LoVo (cell line): ENCODE measurements at regions not wholly inside any gene's neighbourhood (a gene's known extent, or its start where the extent isn't known, plus 50 kb on each side); places are given as distances from the start of the nearest gene placed in this dataset.
A peak's percentile ranks its signal among the peaks of the same experiment; 100 is the strongest.

Source experiments
- DNase-seq: peaks from one replicate; pipeline ENCODE4 v3.0.0-alpha.2; 2016; ENCODE audit warnings: low spot score

DNA sequence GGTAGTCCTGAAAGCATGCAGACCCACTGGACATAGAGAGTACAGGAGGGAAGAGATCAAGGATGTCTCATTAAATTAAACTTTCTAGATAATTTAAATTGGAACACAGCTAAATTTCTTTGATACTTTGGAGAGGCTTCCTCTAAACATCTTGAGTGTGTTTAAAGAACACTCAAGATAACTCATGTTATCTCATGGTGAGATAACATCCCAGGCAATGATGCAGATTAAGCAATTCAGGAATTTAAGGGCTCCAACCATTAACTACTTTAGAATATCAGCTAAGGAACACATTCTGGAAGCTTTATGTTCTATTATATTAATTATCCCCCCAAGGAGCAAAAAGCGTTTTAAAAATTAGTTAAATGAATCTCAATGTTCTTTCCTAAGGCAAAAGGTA lies 289.2 kb upstream of the RUNX1 start:
- no peak for DNase-seq

- no peak for DNase-seq
Observed at GRCh38 chr21:35337573-35337972, 288.5 kb upstream of the RUNX1 start.

- no peak for DNase-seq
Observed at GRCh38 chr21:35336534-35336933, 287.4 kb upstream of the RUNX1 start.

DNA sequence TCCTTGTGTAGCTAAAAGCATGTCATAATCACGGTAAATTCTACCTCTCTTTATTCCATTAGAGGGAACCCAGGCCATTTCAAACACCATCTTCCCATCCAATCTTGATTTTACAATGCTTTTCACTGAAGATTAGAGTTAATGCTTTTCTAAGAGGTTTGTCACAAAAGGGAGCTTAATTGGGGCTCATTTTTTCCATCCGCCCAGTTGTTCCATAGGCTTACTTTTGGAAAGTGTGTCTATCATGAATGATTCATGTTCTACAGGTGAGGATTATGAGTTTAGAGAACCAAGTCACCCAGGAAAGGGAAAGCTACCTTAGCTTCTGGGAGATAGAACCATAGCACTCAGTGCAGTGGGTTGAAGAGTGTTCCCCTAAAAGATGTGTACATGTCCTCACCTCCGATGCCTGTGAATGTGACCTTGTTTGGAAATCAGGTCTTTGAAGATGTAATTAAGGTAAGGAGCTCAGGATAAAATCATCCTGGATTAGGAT lies 286.9 kb upstream of the RUNX1 start:
- DNase-seq: no peak

DNA sequence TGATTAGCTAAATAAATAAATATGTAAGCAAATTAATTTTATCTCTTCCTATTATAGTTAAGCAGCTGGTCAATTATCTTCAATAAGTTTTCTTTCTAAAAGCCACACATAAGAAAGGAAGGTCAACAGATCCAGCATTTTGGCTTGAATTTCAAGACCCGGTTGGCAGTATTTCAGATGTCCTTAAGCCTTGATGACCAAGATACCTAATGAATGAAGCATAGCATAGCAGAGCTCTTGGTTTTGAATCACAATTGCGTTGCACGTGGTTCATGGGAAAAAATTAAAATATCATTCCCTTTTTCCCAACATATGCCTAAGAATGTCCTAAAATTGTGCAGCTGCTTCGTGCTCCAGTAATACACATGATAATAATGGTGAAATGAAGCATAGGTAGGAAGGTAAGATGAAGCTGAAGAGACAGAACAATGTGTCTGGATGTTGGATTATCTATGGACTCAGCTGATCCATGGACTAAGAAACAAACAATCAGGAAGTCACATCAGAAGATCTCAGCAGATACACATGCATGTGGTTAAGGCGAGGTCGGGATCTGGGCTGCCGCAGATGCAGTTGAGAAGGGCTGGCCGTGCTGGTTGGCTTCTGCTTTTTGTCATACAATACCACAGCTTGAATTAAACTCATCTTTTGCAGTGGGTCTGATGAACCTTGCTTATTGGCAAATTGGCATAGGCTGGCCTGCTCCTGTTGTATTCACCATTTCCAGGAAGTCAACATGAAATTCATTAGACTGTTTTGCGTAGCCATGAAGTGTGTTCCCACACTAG lies 284.9 kb upstream of the RUNX1 start:
- no peak for DNase-seq

- no peak for DNase-seq
Observed at GRCh38 chr21:35332841-35333426, 283.8 kb upstream of the RUNX1 start.

DNA sequence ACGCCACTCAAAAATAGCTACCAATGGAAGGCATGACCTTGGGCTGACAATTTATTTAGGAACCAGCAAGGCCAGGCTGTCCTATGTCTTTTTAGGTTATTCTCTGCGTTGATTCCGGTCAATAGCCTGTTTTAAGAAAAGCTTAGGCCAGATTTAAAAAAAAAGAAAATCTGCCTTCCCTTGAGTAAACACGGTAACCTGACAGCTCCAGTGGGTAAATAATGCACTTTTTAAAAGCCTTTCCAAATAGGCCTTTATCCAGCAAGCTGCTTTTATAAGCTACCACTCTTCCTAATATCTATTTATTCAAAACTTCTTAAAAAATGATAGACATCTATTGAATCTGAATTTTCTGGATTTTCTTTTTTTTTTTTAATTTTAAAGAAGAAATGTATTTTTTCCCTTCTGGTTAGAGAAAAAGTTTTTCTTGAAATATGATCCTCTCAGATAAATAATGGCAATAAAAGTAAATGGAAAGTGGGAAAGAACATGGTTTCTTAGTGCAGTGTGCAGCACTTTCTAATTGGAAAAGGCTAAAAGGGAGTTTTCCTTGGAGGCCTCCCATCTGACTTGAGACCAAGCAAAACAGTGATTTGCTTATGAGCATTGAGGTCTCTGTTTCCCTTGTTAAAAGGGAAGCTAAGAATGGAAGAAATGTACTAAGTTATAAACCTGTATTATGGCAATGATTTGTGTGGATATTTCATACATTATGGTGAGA lies 281.0 kb upstream of the RUNX1 start:
- DNase-seq: no peak

DNA sequence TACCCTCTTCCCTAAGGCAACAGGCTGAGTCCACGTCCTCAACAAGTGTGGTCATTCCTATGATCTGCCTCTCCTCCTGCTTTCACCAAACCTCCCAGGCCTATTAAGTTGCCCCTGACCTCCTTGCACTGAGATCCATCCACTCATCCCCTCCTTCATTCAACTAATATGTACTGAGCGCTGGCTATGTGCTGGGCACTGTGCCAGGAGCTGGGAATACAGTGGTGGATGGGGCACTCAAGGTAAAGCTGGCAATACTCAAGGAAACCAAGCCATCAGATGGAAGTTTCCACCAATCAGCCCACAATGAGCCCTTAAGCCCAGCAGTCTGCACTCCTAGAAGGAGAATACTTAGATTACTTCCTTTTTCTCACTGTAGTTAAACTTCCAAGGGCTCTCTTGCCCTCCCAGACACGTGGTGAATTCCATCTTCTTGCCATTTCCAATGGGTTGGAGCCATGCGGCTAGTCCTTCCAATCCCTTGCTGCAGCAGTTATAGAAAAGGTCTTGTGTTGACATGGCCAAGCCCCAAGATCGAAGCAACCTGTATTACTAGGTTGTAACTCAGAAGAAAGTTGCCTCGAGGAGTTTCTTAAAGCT lies 279.9 kb upstream of the RUNX1 start:
- no peak for DNase-seq

- DNase-seq: no peak
Observed at GRCh38 chr21:35326677-35327076, 277.6 kb upstream of the RUNX1 start.

- no peak for DNase-seq
Observed at GRCh38 chr21:35325953-35326352, 276.9 kb upstream of the RUNX1 start.

DNA sequence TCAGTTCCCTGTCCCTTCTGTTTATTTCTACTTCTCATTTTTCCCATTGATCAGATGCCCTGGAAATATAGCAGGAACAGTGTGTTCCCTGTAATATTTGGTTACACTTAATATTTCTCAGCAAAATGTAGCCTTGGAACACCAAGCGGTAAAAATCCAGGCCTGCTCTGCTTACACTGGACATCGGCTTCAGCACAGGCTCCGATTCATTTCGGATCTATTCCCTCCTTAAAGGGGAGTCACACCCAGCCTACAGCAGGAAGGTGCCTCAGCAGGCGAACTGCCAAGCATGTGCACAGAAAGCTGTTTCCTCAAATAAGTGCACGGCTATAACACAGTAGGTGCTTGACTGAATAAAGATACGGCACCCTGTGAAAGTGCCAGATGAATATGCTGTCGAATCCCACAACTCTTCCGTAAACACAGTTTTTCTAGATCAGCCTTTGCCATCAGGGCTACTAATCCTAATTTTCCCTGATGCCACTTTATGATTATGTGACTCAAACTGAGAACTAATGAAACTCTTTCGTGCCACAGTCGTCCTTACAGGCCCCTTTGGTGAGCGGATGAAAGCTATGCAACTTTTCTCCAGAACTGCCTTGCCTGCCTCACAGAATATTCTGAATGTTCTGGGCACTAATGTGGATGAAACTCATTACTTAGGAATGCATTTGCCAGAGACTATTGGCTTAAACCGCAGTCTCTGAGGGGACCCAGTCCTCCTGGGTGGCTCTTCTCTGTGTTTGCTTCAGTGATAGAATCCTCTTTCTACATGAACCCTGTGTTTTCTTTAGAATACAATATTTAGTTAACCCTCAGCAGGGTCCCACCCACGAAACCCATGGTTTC lies 275.5 kb upstream of the RUNX1 start:
- peak; percentile 22 for DNase-seq

DNA sequence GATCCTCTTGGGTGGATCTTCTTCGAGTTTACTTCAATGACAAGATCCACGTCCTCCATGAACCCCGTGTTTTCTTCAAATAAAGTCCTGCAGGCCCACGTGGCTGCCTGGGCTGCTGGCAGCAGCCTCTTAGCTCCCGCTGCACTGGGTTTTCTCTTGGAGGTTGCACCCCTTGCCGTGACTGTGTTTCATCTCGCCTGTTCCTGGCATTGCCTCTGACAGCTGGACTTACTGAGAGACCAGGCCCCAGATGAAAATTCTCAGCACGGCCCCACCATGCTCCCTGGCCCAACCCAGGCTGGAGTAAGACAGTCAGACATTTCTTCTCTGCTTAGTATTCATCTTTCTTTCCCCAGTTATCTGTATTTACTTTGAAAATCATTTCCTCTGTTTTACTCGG lies 274.8 kb upstream of the RUNX1 start:
- DNase-seq: no peak

DNA sequence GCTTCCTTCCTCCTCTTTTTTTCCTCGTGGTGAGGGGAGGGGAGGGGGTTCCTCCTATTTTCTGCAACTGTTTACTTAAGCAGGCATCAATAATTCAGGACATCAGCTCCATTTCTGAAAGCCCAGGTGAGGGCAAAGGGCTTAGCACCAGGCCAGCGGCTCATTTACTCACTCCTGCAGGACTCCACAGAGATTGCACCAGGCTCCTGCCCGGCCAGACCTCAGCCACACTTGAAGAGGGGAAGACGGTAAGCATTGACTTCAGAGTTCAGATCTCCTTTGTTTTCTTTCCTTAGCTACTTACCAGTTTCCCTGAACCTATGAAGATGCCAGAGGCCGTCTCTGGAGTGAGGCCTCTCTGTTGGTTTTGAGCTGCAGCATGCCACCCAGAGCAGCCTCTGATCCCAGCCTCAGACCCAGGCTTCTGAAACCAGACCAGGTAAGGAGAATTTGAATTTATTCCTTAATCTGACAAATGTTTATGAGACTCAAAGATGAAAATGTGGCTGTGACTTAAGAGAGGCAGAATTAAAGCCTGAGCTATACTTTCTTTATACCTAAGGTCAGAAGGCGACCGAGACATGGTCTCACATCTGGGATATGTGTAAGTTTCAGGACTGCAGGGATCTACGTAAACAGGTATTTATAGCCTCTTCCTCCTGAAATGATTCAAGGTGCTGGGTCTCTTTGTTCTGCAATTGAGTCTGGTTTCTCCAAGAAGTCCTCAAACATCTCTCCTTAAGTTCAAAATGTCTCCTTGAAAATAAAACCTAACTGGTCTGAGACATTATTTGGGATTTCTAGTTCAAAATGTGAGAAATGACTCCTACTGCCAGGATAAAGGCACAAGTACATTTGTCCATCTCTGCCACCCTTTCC lies 272.5 kb upstream of the RUNX1 start:
- DNase-seq: no peak

DNA sequence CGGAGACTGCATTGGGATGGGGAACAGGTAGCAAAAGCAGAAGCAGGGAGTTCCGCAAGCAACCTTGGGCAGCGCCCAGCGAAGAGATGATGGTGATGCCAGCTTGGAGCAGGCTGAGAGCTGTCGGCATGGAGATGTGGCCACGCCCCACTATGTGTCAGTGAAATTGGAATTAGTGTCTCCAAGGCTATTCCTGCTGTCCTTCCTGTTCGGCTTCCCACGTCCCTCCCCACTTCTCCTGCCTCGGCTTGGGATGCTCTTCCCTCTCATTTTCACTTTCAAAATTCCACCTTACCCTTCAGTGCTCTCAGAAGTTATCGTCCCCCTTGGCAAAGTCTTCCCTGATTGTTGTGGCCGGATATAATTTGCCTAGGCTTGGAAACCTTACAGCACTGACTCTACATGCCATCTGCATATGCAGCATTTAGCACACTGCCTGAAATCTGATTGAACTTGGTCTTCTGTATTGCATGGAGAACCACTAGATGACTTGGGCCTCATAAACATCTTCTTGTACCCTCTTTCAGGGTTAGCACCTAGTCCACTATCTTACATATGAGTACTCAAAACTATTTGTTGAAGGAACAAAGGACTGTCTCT lies 270.7 kb upstream of the RUNX1 start:
- DNase-seq: no peak

GRCh38 chr21:35316933-35317332 lies 267.8 kb upstream of the RUNX1 start:
- no peak for DNase-seq

GRCh38 chr21:35316456-35316855 lies 267.4 kb upstream of the RUNX1 start:
- DNase-seq: no peak

DNA sequence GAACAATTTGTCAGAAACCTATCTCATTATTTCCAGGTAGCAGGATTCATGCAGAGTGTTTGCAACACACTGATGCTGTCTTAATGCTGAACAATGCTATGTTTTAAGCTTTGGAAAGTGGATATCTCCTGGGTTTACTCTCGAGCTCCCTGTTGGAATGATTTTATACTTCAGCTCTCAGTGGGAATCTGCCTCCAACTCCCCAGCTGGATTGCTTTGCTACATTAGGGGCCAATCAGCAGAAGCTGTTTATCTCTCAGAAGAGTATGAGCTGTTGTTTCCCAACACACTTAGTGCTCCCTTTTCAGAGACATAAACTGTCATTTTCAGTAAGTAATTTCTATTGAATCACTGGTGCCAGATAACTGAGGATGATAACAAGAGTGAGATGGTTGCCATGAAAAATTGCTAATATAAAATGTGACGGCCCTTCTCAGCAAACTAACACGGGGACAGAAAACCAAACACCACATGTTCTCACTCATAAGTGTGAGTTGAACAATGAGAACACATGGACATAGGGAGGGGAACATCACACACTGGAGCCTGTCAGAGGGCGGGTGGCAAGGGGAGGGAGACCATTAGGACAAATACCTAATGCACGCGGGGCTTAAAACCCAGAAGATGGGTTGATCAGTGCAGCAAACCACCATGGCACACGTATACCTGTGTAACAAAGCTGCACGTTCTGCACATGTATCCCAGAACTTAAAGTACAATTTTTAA lies 265.9 kb upstream of the RUNX1 start:
- no peak for DNase-seq

- no peak for DNase-seq
Observed at GRCh38 chr21:35311985-35312384, 262.9 kb upstream of the RUNX1 start.

- DNase-seq: no peak
Observed at GRCh38 chr21:35309316-35309715, 260.2 kb upstream of the RUNX1 start.

- DNase-seq: peak; percentile 52
Observed at GRCh38 chr21:35303085-35303484, 254.0 kb upstream of the RUNX1 start.
